Panc1 (cell line): ENCODE measurements at regions not wholly inside any gene's neighbourhood (a gene's known extent, or its start where the extent isn't known, plus 50 kb on each side); places are given as distances from the start of the nearest gene placed in this dataset.
"Not testable (repeated sequence)": the region's sequence is repeated elsewhere in the genome, so short reads cannot be mapped to it uniquely, and the experiment has no call there.

Experiments
- SIN3A ChIP-seq: IDR thresholded peaks from 2 replicates; pipeline ENCODE4 v1.6.1; 2012; ENCODE audit warnings: low read depth, mild to moderate bottlenecking, low read length, moderate library complexity, borderline replicate concordance; ENCODE audit not compliant: insufficient read depth
- TF ChIP-seq, protein P1 (sequence below): fragments of 450-650 bp; IDR thresholded peaks from 2 replicates; pipeline ENCODE4 v1.5.1; 2017; ENCODE audit warnings: mild to moderate bottlenecking

- TF ChIP-seq, protein P1, sequence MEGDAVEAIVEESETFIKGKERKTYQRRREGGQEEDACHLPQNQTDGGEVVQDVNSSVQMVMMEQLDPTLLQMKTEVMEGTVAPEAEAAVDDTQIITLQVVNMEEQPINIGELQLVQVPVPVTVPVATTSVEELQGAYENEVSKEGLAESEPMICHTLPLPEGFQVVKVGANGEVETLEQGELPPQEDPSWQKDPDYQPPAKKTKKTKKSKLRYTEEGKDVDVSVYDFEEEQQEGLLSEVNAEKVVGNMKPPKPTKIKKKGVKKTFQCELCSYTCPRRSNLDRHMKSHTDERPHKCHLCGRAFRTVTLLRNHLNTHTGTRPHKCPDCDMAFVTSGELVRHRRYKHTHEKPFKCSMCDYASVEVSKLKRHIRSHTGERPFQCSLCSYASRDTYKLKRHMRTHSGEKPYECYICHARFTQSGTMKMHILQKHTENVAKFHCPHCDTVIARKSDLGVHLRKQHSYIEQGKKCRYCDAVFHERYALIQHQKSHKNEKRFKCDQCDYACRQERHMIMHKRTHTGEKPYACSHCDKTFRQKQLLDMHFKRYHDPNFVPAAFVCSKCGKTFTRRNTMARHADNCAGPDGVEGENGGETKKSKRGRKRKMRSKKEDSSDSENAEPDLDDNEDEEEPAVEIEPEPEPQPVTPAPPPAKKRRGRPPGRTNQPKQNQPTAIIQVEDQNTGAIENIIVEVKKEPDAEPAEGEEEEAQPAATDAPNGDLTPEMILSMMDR = not testable (repeated sequence)
- TF ChIP-seq SIN3A = not testable (repeated sequence)
These were observed 914.7 kb downstream of the FOXD4L5 start for GRCh38 chr9:64370344-64370743.
